Loucy (cell line): ENCODE measurements at regions not wholly inside any gene's neighbourhood (a gene's known extent, or its start where the extent isn't known, plus 50 kb on each side); places are given as distances from the start of the nearest gene placed in this dataset.

Experiments
- H2AFZ ChIP-seq: fragments of 200-600 bp; sonication (generic); 2 replicates; pipeline ENCODE4 v1.6.0; 2016; ENCODE audit warnings: antibody characterized with exemption, mild to moderate bottlenecking, low read length, moderate library complexity
- H3F3A ChIP-seq: fragments of 200-600 bp; 2 replicates; pipeline ENCODE4 v1.6.0; 2016; ENCODE audit warnings: antibody characterized with exemption, low read depth, mild to moderate bottlenecking
- H3K27me3 ChIP-seq: fragments of 200-600 bp; sonication (generic); 2 replicates; pipeline ENCODE4 v1.6.1; 2014; ENCODE audit warnings: low read length, mild to moderate bottlenecking; ENCODE audit not compliant: insufficient read depth, poor library complexity, severe bottlenecking
- H3K36me3 ChIP-seq: fragments of 200-600 bp; sonication (generic); 2 replicates; pipeline ENCODE4 v1.6.1; 2016; ENCODE audit warnings: low read length; ENCODE audit not compliant: insufficient read depth
- H3K4me1 ChIP-seq: fragments of 200-600 bp; sonication (generic); 2 replicates; pipeline ENCODE4 v1.5.1; 2014; ENCODE audit warnings: low read length, mild to moderate bottlenecking; ENCODE audit not compliant: insufficient read depth, poor library complexity, severe bottlenecking
- H3K4me2 ChIP-seq: fragments of 200-600 bp; sonication (generic); 2 replicates; pipeline ENCODE4 v1.6.0; 2014; ENCODE audit warnings: antibody characterized with exemption, low read length, low read depth, mild to moderate bottlenecking; ENCODE audit not compliant: poor library complexity, severe bottlenecking
- H3K4me3 ChIP-seq: fragments of 200-600 bp; sonication (generic); 2 replicates; pipeline ENCODE4 v1.5.1; 2014; ENCODE audit warnings: low read length, mild to moderate bottlenecking, mixed read lengths; ENCODE audit not compliant: poor library complexity, severe bottlenecking
- H3K79me2 ChIP-seq: fragments of 200-600 bp; sonication (generic); 2 replicates; pipeline ENCODE4 v1.6.1; 2014; ENCODE audit warnings: low read length; ENCODE audit not compliant: insufficient read depth
- H3K9ac ChIP-seq: fragments of 200-600 bp; sonication (generic); 2 replicates; pipeline ENCODE4 v1.6.0; 2014; ENCODE audit warnings: mild to moderate bottlenecking, low read depth, low read length, moderate library complexity; ENCODE audit not compliant: poor library complexity, severe bottlenecking
- H3K9me2 ChIP-seq: fragments of 200-600 bp; sonication (generic); replicated peaks from 2 replicates; pipeline ENCODE4 v1.6.1; 2016; ENCODE audit warnings: low read depth, low read length, mixed read lengths
- H3K9me3 ChIP-seq: fragments of 200-600 bp; sonication (generic); 2 replicates; pipeline ENCODE4 v1.6.1; 2014; ENCODE audit warnings: mild to moderate bottlenecking, antibody characterized with exemption, low read length, low read depth; ENCODE audit not compliant: insufficient read depth
- H4K20me1 ChIP-seq: fragments of 200-600 bp; sonication (generic); 2 replicates; pipeline ENCODE4 v1.6.0; 2014; ENCODE audit warnings: antibody characterized with exemption, low read length, mild to moderate bottlenecking; ENCODE audit not compliant: insufficient read depth, poor library complexity, severe bottlenecking
- EZH2phosphoT487 ChIP-seq: fragments of 200-600 bp; IDR thresholded peaks from 2 replicates; pipeline ENCODE4 v1.6.1; 2018; ENCODE audit warnings: antibody characterized with exemption, mild to moderate bottlenecking, moderate library complexity, borderline replicate concordance
- TF ChIP-seq, protein P1 (sequence below): fragments of 200-600 bp; sonication (generic); conservative IDR thresholded peaks from 2 replicates; pipeline ENCODE4 v1.5.1; 2014; ENCODE audit warnings: mild to moderate bottlenecking, antibody characterized with exemption, low read length

DNA sequence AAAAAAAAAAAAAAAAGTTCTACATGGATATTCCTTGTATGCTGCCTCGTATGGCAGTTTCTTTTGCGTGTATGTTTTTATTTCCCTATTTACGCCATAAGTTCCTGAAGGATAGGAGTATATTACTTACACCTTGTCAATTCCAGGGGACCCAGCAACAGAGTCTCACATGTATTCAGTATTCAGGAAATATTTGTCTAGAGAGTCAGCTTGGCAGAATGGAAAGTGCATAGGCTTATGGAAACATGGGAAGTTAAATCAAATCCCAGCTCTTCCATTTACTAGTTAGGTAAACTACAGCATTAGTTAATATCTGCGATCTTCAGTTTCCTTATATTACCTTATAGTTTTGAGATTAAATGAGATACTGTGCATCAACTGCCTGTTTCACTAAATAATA is 51.1 kb upstream of the SLC22A16 start:
- Histone ChIP-seq H3K4me3 (peak overlapping the region; percentile 67), H4K20me1 (no peaks in the 10 kb centered on the region), H3F3A (peaks cover 17% of the 10 kb centered on the region; the same call in 1 of the 2 replicates), H3K4me1 (peaks cover 48% of the 10 kb centered on the region), H3K79me2 (no peaks in the 10 kb centered on the region), H3K36me3 (no peaks in the 10 kb centered on the region), H3K9me2 (no peaks in the 10 kb centered on the region), H2AFZ (no peak overlapping the region), H3K9ac (peak overlapping the region; percentile 77), H3K4me2 (peak overlapping the region; percentile 76), H3K9me3 (peaks cover 2% of the 10 kb centered on the region; the same call in 1 of the 2 replicates), H3K27me3 (no peaks in the 10 kb centered on the region)
- TF ChIP-seq, protein P1, sequence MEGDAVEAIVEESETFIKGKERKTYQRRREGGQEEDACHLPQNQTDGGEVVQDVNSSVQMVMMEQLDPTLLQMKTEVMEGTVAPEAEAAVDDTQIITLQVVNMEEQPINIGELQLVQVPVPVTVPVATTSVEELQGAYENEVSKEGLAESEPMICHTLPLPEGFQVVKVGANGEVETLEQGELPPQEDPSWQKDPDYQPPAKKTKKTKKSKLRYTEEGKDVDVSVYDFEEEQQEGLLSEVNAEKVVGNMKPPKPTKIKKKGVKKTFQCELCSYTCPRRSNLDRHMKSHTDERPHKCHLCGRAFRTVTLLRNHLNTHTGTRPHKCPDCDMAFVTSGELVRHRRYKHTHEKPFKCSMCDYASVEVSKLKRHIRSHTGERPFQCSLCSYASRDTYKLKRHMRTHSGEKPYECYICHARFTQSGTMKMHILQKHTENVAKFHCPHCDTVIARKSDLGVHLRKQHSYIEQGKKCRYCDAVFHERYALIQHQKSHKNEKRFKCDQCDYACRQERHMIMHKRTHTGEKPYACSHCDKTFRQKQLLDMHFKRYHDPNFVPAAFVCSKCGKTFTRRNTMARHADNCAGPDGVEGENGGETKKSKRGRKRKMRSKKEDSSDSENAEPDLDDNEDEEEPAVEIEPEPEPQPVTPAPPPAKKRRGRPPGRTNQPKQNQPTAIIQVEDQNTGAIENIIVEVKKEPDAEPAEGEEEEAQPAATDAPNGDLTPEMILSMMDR: no peak
- TF ChIP-seq EZH2phosphoT487: no peak

- no peak overlapping the region for H3K4me3 ChIP-seq
- H3F3A ChIP-seq: peaks cover 17% of the 10 kb centered on the region; the same call in 1 of the 2 replicates
- H3K9ac ChIP-seq: no peak overlapping the region
- H3K27me3 ChIP-seq: no peaks in the 10 kb centered on the region
- TF ChIP-seq, protein P1: no peak
- TF ChIP-seq EZH2phosphoT487: no peak
- no peaks in the 10 kb centered on the region for H3K36me3 ChIP-seq
- peaks cover 40% of the 10 kb centered on the region for H3K4me1 ChIP-seq
- H3K9me3 ChIP-seq: peaks cover 2% of the 10 kb centered on the region; the same call in 1 of the 2 replicates
- no peak overlapping the region for H2AFZ ChIP-seq
- no peaks in the 10 kb centered on the region for H3K9me2 ChIP-seq
- no peaks in the 10 kb centered on the region for H3K79me2 ChIP-seq
- H4K20me1 ChIP-seq: no peaks in the 10 kb centered on the region
- no peak overlapping the region for H3K4me2 ChIP-seq
Measured at GRCh38 chr6:110526726-110527125, 50.3 kb upstream of the SLC22A16 start.
